Cerebellar cortex (tissue), 1 donor: ENCODE measurements at regions not wholly inside any gene's neighbourhood (a gene's known extent, or its start where the extent isn't known, plus 50 kb on each side); places are given as distances from the start of the nearest gene placed in this dataset.

ENCODE experiments used
- DNase-seq: peaks from one replicate; pipeline ENCODE4 v3.0.0-alpha.2; 2015; ENCODE audit warnings: low spot score

DNA sequence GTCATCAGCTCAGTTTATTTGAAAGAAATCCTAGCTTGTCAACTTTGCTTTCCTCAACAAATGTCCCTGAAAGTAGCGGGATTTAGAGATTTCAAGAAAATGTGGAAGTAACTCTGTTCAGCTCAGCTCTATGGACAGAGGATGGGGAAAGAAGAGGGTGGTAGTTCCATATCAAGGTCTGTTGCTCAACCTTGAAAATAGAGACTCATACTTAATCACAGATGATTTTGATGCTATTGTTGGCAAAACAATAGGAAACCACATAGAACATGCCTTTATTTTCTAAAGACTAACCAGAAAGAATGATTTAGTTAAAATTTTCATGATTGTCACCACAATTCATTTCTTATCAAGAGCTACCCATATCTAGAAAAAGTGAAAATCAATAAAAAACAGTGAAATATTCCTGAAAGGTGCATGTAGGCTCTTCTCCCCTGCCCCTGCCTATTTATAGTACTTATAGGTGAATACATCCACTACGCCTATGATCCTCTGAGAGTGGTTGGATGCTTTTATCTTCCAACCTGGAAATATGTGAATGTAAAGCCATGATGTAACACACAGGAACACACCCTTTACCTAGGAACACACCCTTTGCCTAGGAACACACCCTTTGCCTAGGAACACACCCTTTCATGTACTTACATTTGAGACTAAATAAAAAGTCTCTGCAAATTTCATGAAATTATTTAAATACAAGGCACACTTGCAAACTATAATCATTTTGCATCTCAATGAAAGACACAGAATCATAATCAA lies 65.8 kb downstream of the ETAA1 start:
- DNase-seq, result no peak

DNA sequence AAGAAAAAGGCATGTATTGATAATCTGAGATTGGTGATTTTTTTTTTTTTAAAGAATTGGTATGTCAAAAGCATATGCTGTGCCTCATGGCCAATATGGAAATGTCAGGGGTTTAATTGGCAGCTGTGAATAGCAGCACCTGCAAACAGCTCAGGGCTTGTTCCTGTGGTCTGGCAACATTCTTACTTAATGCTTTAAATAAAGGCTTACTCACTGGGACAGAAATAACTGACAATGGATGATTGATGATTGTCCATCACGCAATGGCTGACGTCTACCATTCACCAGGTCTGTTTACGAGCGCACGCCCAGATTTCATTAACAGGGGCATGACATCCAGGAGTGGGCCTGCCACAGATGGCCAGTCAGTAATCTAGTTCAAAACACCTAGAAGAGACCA lies 66.7 kb downstream of the ETAA1 start:
- no peak for DNase-seq

DNA sequence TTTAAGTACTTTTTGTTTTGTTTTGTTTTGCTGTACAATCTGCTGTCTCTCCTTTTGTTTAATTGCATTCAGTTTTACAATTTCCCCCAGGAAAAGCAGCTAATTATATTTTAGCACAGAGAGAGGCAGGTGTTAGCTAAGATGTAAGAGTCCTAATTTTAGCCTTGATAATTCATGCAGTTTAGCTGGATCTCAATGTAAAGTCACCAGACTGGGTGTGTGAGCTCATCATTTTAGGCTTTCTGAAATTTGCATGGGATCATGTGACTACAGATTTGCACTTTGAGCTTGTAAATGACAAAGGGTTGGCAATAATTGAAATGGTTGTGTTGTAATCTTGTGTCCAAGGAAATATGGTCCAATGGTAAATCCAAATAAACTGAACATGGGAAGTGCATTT lies 68.5 kb downstream of the ETAA1 start:
- no peak for DNase-seq

DNA sequence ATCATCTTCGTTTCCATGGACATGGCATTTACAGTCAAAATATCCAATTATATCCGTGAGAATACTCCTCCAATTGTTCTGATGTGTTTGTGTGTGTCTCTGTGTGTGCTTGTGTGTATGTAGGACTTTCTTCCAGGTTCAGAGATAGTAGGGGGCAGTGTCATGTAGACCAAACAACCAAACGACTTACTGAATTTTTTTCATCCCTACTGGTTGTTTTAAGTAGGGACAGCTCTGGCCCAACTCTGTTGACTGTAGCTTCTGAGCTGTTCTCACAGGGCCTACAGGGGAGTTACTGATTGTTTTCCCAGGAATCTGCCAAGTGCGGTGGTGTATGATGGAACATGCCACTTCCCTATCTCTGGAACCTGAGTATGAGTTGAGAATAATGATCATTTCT lies 69.6 kb downstream of the ETAA1 start:
- no peak for DNase-seq

DNA sequence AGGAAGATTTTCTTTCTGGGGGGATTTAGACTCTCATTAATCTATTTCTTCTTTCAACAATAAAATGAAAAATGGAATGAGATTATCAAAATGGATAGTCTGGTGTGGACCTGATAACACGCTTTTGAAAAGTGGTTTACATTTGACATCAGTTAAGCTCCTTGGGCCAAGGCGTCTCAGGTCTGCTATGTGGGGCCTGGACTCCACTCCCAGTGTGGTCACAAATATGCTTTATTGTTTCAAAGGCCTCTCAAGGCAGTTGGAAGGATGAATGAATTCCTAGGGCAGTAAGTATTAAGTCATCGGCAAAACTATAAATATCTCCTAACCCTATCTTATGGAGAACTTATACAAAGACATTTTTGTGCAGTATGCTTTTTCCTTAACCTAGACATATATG lies 74.5 kb downstream of the ETAA1 start:
- DNase-seq, result no peak

DNA sequence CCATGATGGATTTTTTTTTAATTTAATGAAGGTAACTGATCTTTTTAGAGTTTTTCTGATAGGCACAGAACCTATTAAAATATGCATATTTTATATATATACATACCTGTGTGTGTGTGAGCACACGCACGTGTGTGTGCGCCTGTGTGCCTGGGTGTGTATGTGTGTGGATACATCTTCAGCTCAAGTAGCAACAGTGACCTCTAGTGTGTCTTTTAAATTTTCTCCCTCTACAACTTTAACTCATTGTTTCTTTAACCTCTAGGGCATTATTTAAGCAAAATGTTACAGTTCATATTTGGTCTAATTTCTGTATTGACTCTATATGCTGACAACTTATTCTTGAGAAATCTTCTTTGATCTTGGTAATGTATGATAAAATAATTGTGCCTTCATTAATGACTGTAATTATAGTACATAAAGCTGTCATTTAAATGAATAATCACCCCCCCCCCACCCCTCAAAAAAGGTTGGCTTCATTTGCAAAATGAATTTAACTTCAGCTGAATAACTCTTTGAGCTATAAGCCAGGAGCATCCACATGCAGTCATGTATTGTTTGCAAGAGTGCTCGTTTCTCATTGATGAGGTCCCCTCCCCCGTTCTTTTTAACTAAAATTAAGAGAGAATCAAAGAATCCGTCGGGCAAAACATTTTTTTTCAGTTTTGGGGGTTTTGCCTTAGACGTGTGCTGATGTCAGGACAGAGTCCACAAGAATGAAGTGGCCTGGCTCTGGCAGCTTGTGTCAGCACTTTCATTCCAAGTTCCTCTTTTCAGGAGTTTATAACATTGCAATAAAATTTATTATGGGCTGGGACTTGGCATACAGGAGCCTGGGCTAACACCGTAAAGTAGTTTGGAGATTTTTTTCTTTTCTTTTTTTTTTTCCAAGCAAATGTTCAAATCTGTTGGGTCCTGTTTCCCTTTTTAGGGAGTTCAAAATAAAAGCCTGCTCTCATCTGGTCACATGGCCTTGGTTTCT lies 80.0 kb downstream of the ETAA1 start:
- DNase-seq, result peak; percentile 42

DNA sequence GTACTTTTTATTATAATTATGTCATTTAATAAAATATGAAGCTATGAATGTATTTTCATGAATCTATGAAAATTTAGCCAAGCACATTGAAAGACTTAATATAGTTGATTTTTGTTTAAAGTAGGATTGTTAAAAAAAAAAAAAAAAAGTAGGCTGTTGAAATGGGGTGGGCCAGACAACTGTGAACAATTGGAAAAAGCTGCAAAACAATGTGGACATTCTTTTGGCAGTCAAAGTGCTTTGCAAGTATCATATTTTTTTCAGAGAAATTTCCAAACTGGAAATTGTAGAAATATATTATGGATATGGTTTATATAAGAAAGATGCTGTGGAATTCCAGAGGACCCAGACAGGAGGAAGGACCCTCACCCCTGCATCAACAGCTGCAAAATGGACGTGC lies 82.1 kb downstream of the ETAA1 start:
- no peak for DNase-seq

DNA sequence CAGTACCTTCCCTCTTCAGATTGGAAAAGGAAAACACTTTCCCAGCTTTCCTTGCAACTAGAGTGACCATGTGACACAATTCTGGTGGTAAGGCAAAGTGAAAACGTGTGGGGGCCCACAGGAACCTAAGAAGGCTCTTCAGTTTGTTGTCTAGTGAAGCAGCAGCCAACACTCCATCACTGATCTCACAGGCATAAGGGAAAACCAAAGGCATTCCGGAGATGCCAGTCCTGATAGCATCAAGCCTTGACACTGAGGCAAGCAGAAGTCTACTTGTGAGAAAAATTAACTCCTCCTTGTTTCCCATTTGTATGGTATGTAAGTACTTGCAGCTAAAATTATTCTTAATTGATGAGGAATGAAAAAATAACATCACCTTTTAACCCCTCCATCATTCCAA lies 88.3 kb downstream of the ETAA1 start:
- DNase-seq, result no peak

DNA sequence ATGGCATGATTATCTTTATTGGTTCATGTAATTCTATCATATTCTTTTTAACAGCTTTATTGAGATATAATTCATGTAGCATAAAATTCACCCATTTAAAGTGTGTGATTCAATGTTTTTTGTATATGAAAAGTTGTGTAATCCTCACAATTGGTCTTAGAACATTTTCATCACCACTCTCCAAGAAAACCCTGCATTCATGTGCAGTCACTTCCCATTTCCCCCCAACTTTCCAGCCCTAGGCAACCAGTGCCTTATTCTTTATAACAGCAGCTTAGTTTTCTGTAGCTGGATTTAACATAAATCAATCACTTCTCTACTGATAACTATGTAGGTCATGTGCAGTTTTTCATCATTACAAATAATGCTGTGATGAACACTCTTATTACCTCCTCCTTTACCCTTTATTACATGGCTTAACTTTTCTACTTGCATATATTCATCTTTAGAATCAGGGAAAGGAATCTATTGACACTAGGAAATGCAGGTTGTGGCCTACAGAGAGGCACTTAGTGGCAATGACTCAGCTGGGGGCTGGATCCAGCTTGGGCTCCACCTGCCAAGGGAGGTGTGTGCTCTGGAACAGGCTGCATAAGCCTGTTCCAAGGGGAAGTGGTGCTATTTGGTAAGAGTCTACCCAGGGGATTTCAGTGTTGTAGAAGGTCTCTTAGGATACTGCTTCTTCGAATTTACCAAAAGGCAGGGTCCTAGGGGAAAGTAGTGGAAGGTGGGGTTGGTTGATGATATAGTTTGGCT lies 89.1 kb downstream of the ETAA1 start:
- no peak for DNase-seq

DNA sequence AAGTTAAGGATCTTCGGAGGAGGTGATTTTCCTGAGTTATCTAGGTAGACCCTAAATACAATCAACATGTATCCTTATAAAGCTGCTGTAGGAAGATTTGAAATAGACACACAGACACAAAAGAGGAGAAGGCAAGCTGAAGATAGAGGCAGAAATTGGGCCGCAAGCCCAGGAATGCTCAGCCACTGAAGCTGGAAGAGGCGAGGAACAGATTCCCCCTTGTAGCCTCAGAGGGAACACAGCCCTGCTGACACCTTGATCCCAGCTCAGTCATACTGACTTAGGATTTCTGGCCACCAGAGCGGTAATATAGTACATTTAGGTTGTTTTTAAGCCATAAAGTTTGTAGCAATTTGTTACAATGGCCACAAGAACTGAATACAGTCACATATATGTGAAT lies 90.9 kb downstream of the ETAA1 start:
- no peak for DNase-seq

DNA sequence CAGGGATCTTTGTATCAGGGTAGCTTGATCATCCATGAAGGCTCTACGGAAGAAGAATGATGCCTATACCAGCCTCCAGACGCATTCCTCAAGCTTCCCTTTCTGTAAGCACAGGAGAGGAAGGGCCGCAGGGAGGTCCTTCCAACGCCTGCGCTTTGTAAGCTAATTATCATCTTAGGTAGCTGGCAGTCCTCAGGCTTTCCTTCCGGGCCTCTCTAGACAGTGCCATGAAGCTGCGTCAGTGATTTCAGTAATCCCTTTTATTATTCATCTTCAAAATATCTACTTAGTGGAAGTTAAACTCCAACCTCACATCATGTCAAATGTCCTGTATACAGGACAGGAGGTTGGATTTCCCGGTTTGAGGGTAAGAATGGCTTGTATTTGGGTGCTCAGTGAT lies 92.3 kb downstream of the ETAA1 start:
- no peak for DNase-seq

DNA sequence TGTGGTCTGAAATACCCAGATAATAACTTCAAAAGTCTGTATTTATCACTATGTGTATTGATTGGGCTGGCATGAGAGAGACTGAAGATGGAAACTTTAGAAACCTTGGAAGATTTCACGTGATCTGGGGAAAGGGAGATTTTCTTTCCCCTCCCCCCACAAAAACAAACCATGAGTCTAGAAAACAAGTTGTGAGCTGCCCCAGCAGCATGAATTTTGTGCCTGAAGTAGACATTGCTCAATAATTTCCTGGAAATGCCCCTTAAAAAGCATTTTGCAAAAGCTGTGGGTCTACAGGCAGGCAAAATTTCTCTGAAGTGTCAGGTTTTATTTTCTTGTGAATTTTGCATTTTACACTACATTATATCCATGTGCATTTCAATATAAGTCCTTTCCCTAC lies 101.8 kb downstream of the ETAA1 start:
- DNase-seq, result no peak

DNA sequence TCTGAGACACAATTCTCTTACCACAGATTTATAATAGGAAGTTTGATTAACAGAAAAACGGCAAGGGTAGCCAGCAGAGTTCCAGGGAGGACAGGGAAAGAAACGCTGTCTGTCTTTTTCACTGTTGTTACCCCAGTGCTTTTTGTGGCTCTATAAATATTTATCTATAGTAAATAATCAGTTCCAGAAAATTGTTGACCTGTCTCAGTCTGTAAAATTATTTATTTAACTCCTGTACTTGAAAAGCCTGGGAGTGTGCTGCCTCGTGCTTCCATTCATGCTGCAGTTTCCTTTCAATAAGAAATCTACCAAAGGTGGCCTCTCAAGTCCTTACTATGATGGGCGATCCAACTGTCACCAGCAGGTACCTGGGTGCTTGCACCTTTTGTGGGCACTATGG lies 102.9 kb downstream of the ETAA1 start:
- DNase-seq, result no peak

DNA sequence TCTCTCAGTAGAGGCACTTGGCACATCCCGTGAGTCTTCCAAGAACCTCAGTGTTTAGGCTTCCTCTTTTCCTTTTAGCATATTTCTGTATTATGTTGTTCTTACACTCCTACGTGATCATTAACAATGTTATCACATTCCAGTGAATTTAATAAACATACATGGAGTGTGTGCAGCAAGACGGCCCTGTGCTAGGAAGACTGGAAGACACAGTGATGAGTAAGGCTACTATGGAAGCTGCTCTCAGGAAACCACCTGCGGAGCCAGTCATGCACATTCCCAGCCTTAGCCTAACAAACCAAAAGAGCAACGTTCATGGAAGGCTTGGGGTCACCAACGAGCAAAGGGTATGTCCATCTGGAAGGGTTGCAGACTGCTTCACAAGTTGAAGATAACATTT lies 103.4 kb downstream of the ETAA1 start:
- DNase-seq, result no peak

DNA sequence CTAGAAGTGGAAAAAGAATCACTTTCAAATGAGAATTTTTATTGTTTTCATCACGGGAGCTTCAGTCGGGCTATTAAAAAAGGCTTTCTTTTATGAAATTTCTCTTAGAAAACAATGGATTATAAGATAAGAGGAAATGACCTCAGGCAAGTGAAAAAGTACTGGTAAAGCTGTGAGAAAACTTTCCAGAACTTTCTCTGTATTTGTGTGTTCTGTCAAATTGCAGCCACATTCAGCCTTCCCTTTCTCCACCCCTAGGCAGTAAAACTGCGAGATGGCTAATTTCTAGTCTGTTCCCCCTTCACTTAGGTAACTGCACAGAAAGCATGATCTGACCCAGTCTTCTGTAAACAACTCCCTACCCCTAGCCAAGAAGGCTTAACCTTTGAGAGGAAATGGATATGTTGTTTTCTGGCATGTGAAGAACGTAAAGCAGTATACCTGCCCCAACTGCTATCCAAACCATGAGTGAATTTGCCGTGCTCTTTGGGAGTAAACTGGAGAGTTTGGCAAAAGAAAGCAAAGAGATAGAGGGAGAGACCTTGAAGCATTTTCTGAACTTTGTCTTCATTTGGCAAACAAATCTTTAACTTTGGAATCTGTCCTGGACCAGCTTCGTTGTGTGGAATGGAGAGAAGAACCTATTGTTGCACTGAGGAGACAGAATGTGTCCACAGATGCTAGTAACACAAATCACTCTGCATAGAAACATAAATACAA lies 105.4 kb downstream of the ETAA1 start:
- no peak for DNase-seq

DNA sequence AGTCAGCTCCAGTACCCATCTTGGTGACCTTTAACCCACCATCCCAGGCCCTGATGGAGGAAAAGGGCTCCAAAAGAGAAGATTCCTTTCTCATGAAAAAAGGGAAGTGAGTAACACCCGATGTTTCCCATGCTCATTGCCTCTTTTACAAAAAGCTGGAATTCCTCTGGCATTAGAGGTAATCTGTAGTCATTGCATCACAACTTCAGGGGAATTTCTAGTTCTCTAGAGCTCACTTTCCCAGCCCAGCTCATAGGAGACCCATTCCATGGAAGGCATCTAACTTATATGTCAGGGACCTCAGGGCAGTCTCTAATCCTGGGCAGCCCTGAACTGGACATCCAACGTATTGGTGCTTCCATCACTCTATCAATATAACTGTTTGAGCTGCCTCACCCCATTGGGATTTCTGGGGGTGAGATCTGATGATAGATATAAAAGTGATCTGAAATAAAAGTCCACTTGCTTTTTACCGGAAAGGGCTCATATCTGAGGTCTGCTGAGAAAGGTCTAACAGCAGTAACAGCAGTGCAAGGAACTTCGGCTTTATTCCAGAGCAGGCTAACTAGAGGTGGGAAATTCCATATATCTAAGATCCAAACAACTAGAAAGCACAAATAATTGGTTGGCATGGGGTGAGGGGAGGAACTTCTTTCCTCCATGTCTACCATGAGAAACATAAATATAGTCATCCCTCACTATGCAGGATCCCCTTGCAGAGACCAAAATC lies 106.1 kb downstream of the ETAA1 start:
- DNase-seq, result no peak

DNA sequence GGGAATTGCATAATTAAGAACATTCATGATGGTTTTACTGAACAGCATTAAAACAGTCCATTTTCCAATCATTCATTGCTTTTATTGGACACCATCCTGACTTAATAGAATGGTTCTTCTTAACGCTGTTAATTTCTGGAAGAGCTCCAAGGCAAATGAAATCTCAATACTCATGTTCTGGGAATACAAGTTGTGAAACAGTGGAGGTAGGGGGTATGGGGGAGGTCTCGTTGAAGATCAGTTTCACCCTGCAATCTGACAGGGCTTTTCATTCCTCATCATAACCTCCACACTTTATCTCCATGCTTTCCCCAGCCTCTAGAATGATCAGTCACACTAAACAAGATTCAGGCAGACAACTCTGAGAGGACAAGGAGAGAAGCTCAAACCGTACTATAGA lies 113.6 kb downstream of the ETAA1 start:
- DNase-seq, result no peak

DNA sequence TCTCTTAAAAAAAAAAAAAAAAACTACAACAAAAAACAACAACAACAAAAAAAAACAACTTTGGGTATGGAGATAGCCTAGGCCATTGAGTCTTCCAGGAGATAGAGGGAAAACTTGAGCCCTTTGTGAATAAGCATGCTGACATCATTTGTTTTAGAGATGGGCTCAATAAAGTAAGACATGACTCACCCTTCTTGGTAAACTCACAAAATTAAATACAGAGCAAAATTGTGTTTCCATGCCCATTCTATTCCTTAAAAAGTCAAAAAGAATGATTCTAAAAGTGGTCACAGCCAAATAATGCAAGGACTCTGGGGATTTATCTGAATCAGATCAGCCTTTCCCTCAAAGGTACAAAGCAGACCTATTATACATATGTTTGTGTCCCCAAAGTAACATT lies 117.4 kb downstream of the ETAA1 start:
- DNase-seq, result no peak

DNA sequence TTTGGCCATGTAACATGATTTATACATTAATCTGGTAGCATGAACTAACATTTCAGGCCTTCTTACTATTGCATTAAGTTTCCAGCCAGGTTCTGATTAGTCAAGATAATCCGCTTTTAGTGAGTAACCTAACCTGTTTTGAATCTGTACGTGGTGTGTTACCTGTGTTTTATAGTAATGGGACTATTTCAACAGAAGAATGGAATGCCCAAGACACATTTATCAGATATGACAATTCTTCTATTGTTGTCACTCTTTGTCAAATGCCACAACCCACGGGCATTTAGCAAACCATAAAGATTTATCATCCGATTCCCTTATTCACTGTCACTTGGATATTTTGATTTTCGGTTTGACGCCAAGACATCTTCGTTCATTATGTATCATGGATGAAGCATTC lies 117.9 kb downstream of the ETAA1 start:
- DNase-seq, result no peak

DNA sequence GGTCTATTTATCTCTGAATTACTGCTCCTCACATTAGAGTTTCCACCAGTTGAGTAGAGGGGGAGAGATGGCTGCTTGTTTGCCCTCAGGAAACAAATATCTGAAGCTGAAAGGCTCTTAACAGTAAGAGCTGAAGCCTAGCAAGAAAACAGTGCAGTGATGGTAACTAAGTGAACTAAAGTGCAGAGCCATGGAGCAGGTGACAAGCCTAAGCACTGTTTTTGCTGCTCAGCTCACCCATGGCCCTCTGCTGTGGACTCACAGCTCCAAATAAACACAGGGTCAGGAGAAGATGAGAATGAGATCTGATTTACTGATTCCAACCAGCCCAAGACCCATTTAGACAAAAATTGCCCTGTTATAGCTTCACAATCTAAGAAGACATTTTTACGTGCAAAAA lies 118.4 kb downstream of the ETAA1 start:
- no peak for DNase-seq

DNA sequence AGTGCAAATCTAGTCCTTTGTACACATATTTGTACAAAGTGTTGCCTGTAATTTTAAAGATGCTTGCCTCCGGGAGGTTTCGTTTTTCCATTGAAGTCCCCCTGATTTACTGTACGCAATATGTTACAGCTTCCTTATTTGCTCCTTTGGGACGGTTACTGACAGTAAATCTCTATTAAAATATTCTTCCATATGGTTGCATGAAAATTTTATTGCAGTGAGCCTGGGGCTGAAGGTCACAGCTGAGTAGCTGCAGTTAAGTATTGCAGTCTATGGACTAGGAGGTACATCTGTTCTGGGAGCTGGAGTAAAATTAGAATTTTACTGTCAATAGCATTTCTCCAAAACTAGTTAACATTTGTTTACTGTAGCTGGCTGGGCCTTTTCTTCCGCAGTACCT lies 119.2 kb downstream of the ETAA1 start:
- no peak for DNase-seq
